GM23338 (cell line): ENCODE measurements at regions not wholly inside any gene's neighbourhood (a gene's known extent, or its start where the extent isn't known, plus 50 kb on each side); places are given as distances from the start of the nearest gene placed in this dataset.

ENCODE experiments used
- CREB1 ChIP-seq: fragments of 250-450 bp; sonication (Bioruptor Pico); IDR thresholded peaks from 2 replicates; pipeline ENCODE4 v1.5.0; 2020; ENCODE audit warnings: low read depth, mild to moderate bottlenecking, moderate library complexity
- CTCF ChIP-seq, 2 experiments: fragments of 200-600 bp in 1 of 2; sonication (generic) in 1 of 2; conservative IDR thresholded peaks; 2 replicates each; pipeline versions ENCODE4 v1.5.1 to v1.6.1; 2016 to 2017; ENCODE audit warnings: antibody characterized with exemption in 2 of 2, low read depth in 2 of 2, mild to moderate bottlenecking in 2 of 2, moderate library complexity in 1 of 2
- ETS1 ChIP-seq: IDR thresholded peaks from 2 replicates; pipeline ENCODE4 v1.6.1; 2016; ENCODE audit warnings: antibody characterized with exemption
- EZH2 ChIP-seq: fragments of 200-600 bp; sonication (generic); IDR thresholded peaks from one replicate; pipeline ENCODE4 v1.8.0; 2017; ENCODE audit warnings: antibody characterized with exemption, mild to moderate bottlenecking, low read depth; ENCODE audit not compliant: unreplicated experiment
- EZH2phosphoT487 ChIP-seq: fragments of 200-600 bp; sonication (generic); IDR thresholded peaks from one replicate; pipeline ENCODE4 v1.8.1; 2018; ENCODE audit warnings: antibody characterized with exemption; ENCODE audit not compliant: unreplicated experiment
- JUNB ChIP-seq: IDR thresholded peaks from one replicate; pipeline ENCODE4 v1.6.1; 2016; ENCODE audit warnings: antibody characterized with exemption; ENCODE audit not compliant: unreplicated experiment
- POLR2AphosphoS5 ChIP-seq: IDR thresholded peaks from 2 replicates; pipeline ENCODE4 v1.6.1; 2016; ENCODE audit warnings: antibody characterized with exemption, low read depth
- REST ChIP-seq: IDR thresholded peaks from one replicate; pipeline ENCODE4 v1.6.1; 2018; ENCODE audit warnings: antibody characterized with exemption; ENCODE audit not compliant: unreplicated experiment

- no peak for TF ChIP-seq CTCF (conservative IDR thresholded peaks at IDR 0.05; ENCODE audit: low read depth in 2 of 2)
- no peak for TF ChIP-seq POLR2AphosphoS5
- no peak for TF ChIP-seq REST
- no peak for TF ChIP-seq EZH2
- TF ChIP-seq ETS1: no peak
- TF ChIP-seq CREB1: no peak
- no peak for TF ChIP-seq EZH2phosphoT487
- TF ChIP-seq JUNB: no peak
Observed at GRCh38 chr6:22913612-22914011, 344.2 kb downstream of the HDGFL1 start.
